ENCODE measurements at regions not wholly inside any gene's neighbourhood (a gene's known extent, or its start where the extent isn't known, plus 50 kb on each side); places are given as distances from the start of the nearest gene placed in this dataset.

GRCh38 chr2:35963824-35964223, 391.8 kb upstream of the CRIM1 start:
- TF ChIP-seq RBBP5 (IDR thresholded peaks at IDR 0.05; ENCODE audit: borderline replicate concordance, low read depth, low read length) = no peak
- Histone ChIP-seq H3K14ac (ENCODE audit: insufficient read length) (no peak overlapping the region), H3K56ac (replicated peaks; ENCODE audit: insufficient read length, low read depth, low read length) (no peak overlapping the region), H3K23me2 (ENCODE audit: low read depth, low read length) (no peaks in the 10 kb centered on the region), H3K4me2 (ENCODE audit: insufficient read depth in 1 of 2, low read depth in 2 of 2, low read length in 2 of 2) (no peak overlapping the region), H3K9ac (replicated peaks in 1 of 4; ENCODE audit: extremely low read depth in 1 of 4, low read depth in 3 of 4, low read length in 3 of 4) (no peak overlapping the region), H3K9me3 (ENCODE audit: insufficient read depth in 2 of 2, low read depth in 1 of 2, low read length in 1 of 2) (peaks cover 0 to 4% of the 10 kb centered on the region in 2 experiments; a peak in 1 of 4 replicates), H3K36me3 (ENCODE audit: control insufficient read depth in 2 of 4, insufficient read depth in 4 of 4, low read length in 3 of 4) (no peaks in the 10 kb centered on the region), H3K27me3 (replicated peaks in 1 of 4; ENCODE audit: control insufficient read depth in 3 of 4, extremely low read depth in 1 of 4, insufficient read depth in 3 of 4, low read length in 3 of 4) (no peaks in the 10 kb centered on the region), H3K23ac (ENCODE audit: insufficient read length) (no peak overlapping the region), H2BK120ac (replicated peaks; ENCODE audit: low read depth, low read length) (no peak overlapping the region), H4K5ac (ENCODE audit: insufficient read length, low read depth, low read length) (no peak overlapping the region), H2AFZ (ENCODE audit: low read length) (no peak overlapping the region; the same call in 1 of the 2 replicates), H2BK12ac (ENCODE audit: low read depth, low read length) (no peak overlapping the region), H3K18ac (ENCODE audit: extremely low read depth, low read length) (no peak overlapping the region), H3K4ac (replicated peaks; ENCODE audit: insufficient read length, low read depth, low read length) (no peak overlapping the region), H3K4me1 (replicated peaks in 1 of 4; ENCODE audit: control insufficient read depth in 3 of 4, insufficient read depth in 4 of 4, low read length in 3 of 4) (no peaks in the 10 kb centered on the region), H4K91ac (replicated peaks; ENCODE audit: insufficient read length, low read length) (no peak overlapping the region), H2BK15ac (ENCODE audit: low read length) (no peak overlapping the region), H4K20me1 (replicated peaks in 1 of 2; ENCODE audit: control insufficient read depth in 1 of 2, insufficient read depth in 2 of 2, low read length in 2 of 2) (no peaks in the 10 kb centered on the region), H3K27ac (ENCODE audit: low read depth, low read length) (no peak overlapping the region), H4K8ac (ENCODE audit: extremely low read depth, insufficient read depth, low read length) (no peak overlapping the region), H2BK20ac (ENCODE audit: low read length) (no peak overlapping the region), H3K79me1 (ENCODE audit: low read depth, low read length) (no peaks in the 10 kb centered on the region), H3K4me3 (ENCODE audit: extremely low read depth in 1 of 4, insufficient read depth in 2 of 4, low read depth in 3 of 4, low read length in 4 of 4) (no peak overlapping the region), H2BK5ac (ENCODE audit: low read depth, low read length) (no peak overlapping the region), H3K79me2 (ENCODE audit: control insufficient read depth in 1 of 2, insufficient read depth in 2 of 2, low read length in 2 of 2) (no peaks in the 10 kb centered on the region), H2AK5ac (ENCODE audit: low read depth, low read length) (no peak overlapping the region)
- FAIRE-seq (no peak), DNase-seq (ENCODE audit: low read depth in 1 of 2, low spot score in 2 of 2) (no peak)
- POLR2A ChIA-PET (ENCODE audit: partially characterized antibody) = no interaction called here
- WGBS, 2 experiments (ENCODE audit: extremely low coverage in 1 of 2, insufficient coverage in 1 of 2, insufficient read length in 1 of 2, insufficient replicate concordance in 2 of 2, low coverage in 1 of 2, low lambda C conversion rate in 2 of 2, missing lambda C conversion rate in 1 of 2) = 83% methylated on average over 3 of the region's 3 CpGs; no CpG with 5 or more reads in 1 of the 2 experiments
- CTCF ChIA-PET (ENCODE audit: partially characterized antibody) = interaction anchor here (0.7 kb wide), 2 partner anchors 41 to 140 kb away, joined by 3 to 4 read pairs; no protein-coding TSS in a partner anchor

Measured in H1 (cell line).